ENCODE measurements at regions not wholly inside any gene's neighbourhood (a gene's known extent, or its start where the extent isn't known, plus 50 kb on each side); places are given as distances from the start of the nearest gene placed in this dataset.

DNA sequence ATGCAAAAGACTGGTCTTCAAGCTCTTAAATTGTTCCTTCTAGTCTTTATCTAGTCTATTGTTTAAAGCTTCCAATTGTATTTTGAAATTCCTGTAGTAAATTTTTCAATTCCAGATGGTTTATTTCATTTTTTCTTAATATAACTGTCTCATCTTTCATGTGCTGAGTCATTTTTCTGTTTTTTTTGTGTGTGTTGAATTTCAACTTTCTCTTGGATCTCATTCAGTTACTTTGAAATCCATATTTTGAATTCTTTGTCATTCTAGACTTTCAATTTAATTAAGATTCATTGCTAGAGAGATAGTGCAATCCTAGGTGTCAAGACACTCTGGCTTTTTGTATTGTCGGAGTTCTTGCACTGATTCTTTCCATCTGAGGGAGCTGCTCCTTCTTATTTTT, 128.0 kb upstream of the PRKG2 start:
- H3K4me1 ChIP-seq (ENCODE audit: low read length): no peaks in the 10 kb centered on the region

DNA sequence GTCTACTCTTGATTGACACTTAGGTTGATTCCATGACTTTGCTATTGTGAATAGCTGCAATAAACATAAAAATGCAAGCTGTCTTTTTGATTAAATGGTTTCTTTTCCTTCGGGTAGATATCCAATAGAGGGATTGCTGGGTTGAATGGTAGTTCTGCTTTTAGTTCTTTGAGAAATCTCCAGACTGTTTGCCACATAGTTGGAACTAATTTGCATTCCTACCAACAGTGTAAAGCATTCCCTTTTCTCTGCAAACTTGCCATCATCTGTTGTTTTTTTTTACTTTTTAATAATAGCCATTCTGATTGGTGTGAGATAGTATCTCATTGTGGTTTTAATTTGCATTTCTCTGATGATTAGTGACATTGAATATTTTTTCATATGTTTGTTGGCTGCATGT, 122.2 kb upstream of the PRKG2 start:
- no peak overlapping the region for H3K4me3 ChIP-seq (ENCODE audit: low read length)
- TF ChIP-seq, protein P1, sequence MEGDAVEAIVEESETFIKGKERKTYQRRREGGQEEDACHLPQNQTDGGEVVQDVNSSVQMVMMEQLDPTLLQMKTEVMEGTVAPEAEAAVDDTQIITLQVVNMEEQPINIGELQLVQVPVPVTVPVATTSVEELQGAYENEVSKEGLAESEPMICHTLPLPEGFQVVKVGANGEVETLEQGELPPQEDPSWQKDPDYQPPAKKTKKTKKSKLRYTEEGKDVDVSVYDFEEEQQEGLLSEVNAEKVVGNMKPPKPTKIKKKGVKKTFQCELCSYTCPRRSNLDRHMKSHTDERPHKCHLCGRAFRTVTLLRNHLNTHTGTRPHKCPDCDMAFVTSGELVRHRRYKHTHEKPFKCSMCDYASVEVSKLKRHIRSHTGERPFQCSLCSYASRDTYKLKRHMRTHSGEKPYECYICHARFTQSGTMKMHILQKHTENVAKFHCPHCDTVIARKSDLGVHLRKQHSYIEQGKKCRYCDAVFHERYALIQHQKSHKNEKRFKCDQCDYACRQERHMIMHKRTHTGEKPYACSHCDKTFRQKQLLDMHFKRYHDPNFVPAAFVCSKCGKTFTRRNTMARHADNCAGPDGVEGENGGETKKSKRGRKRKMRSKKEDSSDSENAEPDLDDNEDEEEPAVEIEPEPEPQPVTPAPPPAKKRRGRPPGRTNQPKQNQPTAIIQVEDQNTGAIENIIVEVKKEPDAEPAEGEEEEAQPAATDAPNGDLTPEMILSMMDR (IDR thresholded peaks at IDR 0.05; ENCODE audit: low read depth, low read length): no peak
- no peak for TF ChIP-seq EZH2phosphoT487 (IDR thresholded peaks at IDR 0.05; ENCODE audit: low read depth)
- H3K4me1 ChIP-seq (ENCODE audit: low read length): no peaks in the 10 kb centered on the region
- no peak overlapping the region for H3K27ac ChIP-seq (ENCODE audit: low read length)
- H3K79me2 ChIP-seq (ENCODE audit: low read length): no peaks in the 10 kb centered on the region
- no peaks in the 10 kb centered on the region for H3K9me3 ChIP-seq (ENCODE audit: insufficient read depth, low read length)
- H3K4me2 ChIP-seq (ENCODE audit: low read length): no peak overlapping the region
- H3K27me3 ChIP-seq (ENCODE audit: low read depth, low read length): no peaks in the 10 kb centered on the region
- H2AFZ ChIP-seq (ENCODE audit: low read depth, low read length): no peak overlapping the region
- no peaks in the 10 kb centered on the region for H4K20me1 ChIP-seq (ENCODE audit: insufficient read depth, low read length)
- no peak overlapping the region for H3K9ac ChIP-seq (ENCODE audit: low read length)
- H3K36me3 ChIP-seq (replicated peaks; ENCODE audit: low read depth, low read length): no peaks in the 10 kb centered on the region

More for the DNA sequence above, 128.0 kb upstream of the PRKG2 start:
- Histone ChIP-seq H3K79me2 (ENCODE audit: low read length) (no peaks in the 10 kb centered on the region), H3K27me3 (ENCODE audit: low read depth, low read length) (no peaks in the 10 kb centered on the region), H2AFZ (ENCODE audit: low read depth, low read length) (no peak overlapping the region), H3K4me3 (ENCODE audit: low read length) (no peak overlapping the region), H3K9me3 (ENCODE audit: insufficient read depth, low read length) (no peaks in the 10 kb centered on the region), H4K20me1 (ENCODE audit: insufficient read depth, low read length) (no peaks in the 10 kb centered on the region), H3K36me3 (replicated peaks; ENCODE audit: low read depth, low read length) (no peaks in the 10 kb centered on the region), H3K9ac (ENCODE audit: low read length) (no peak overlapping the region), H3K4me2 (ENCODE audit: low read length) (no peak overlapping the region), H3K27ac (ENCODE audit: low read length) (no peak overlapping the region)
- TF ChIP-seq, protein P1 (IDR thresholded peaks at IDR 0.05; ENCODE audit: low read depth, low read length): no peak
- TF ChIP-seq EZH2phosphoT487 (IDR thresholded peaks at IDR 0.05; ENCODE audit: low read depth): no peak

DNA sequence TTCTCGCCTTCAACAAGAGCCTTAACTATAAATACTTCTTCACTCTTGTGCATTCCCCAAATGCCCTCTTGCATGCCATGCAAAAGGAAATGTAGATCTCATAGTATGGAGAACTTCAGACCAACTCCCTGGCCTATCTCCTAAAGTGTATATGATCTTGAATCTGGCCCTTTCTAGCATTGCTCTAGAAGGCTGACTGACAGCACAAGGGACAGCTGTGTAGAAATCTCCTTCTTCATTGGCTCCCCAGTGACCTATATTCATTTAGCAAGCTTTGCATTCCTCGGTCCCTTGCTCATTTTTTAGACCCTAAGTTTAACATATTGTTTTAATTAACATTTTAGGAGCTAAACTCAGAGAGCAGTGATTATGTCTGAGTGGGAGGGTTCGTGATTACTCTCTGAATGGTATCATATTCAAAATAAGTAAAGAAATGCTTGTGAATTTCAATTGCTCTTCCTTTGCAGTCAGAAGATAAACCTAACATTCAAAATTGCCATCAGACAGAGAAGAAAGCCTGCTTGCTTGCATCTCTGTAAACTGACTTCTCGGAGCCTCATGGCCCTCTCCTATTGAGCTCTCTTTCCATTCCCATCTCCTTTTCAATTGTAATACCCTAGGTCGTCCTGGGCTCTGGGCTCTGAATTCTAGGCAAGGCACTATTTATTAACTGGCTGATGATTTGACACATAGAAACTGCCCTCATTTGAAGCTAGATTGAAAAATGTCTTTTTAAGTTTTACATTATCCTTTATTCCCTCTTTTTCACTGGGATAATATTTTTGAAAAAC, 120.3 kb upstream of the PRKG2 start:
- no peak overlapping the region for H3K9ac ChIP-seq (ENCODE audit: low read length)
- no peak overlapping the region for H2AFZ ChIP-seq (ENCODE audit: low read depth, low read length)
- no peak overlapping the region for H3K4me3 ChIP-seq (ENCODE audit: low read length)
- TF ChIP-seq EZH2phosphoT487 (IDR thresholded peaks at IDR 0.05; ENCODE audit: low read depth): no peak
- TF ChIP-seq, protein P1 (IDR thresholded peaks at IDR 0.05; ENCODE audit: low read depth, low read length): no peak
- no peaks in the 10 kb centered on the region for H3K27me3 ChIP-seq (ENCODE audit: low read depth, low read length)
- H3K9me3 ChIP-seq (ENCODE audit: insufficient read depth, low read length): no peaks in the 10 kb centered on the region
- no peaks in the 10 kb centered on the region for H3K79me2 ChIP-seq (ENCODE audit: low read length)
- no peaks in the 10 kb centered on the region for H3K36me3 ChIP-seq (replicated peaks; ENCODE audit: low read depth, low read length)
- H4K20me1 ChIP-seq (ENCODE audit: insufficient read depth, low read length): no peaks in the 10 kb centered on the region
- H3K4me2 ChIP-seq (ENCODE audit: low read length): no peak overlapping the region
- H3K4me1 ChIP-seq (ENCODE audit: low read length): no peaks in the 10 kb centered on the region
- H3K27ac ChIP-seq (ENCODE audit: low read length): no peak overlapping the region

DNA sequence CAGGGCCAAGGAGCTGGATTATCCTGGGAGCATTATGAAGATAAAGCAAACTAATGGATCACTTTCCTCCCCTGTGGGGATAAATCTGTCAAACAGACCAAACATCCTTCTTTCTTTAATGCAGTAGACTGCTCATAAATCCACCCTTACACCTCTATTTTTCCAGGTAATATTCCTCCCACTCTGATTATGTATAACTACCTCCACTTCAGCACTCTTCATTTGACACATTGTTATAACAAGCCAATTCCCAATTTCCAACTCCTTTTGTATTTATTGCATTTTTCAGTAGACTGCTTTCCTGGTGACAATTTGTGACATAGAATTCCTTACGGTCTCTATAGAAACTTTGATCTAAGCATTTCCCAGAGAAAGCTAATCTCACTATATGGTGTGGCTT, 115.0 kb upstream of the PRKG2 start:
- Histone ChIP-seq H3K27ac (ENCODE audit: low read length) (no peak overlapping the region), H3K79me2 (ENCODE audit: low read length) (no peaks in the 10 kb centered on the region), H3K36me3 (replicated peaks; ENCODE audit: low read depth, low read length) (no peaks in the 10 kb centered on the region), H4K20me1 (ENCODE audit: insufficient read depth, low read length) (no peaks in the 10 kb centered on the region), H3K27me3 (ENCODE audit: low read depth, low read length) (no peaks in the 10 kb centered on the region), H3K9me3 (ENCODE audit: insufficient read depth, low read length) (no peaks in the 10 kb centered on the region), H3K4me2 (ENCODE audit: low read length) (no peak overlapping the region), H2AFZ (ENCODE audit: low read depth, low read length) (no peak overlapping the region), H3K9ac (ENCODE audit: low read length) (no peak overlapping the region), H3K4me3 (ENCODE audit: low read length) (no peak overlapping the region), H3K4me1 (ENCODE audit: low read length) (no peaks in the 10 kb centered on the region)
- TF ChIP-seq, protein P1 (IDR thresholded peaks at IDR 0.05; ENCODE audit: low read depth, low read length): no peak
